ENCODE measurements at regions not wholly inside any gene's neighbourhood (a gene's known extent, or its start where the extent isn't known, plus 50 kb on each side); places are given as distances from the start of the nearest gene placed in this dataset.
"Not testable (repeated sequence)": the region's sequence is repeated elsewhere in the genome, so short reads cannot be mapped to it uniquely, and the experiment has no call there.

- no peak for DNase-seq
Observed at GRCh38 chr14:65975865-65976264, 510.3 kb upstream of the CCDC196 start.

GRCh38 chr14:65976761-65977404 is 509.3 kb upstream of the CCDC196 start:
- no peak for DNase-seq

- no peak for DNase-seq
Observed at GRCh38 chr14:65981192-65981843, 504.9 kb upstream of the CCDC196 start.

GRCh38 chr14:65986041-65986440 is 500.1 kb upstream of the CCDC196 start:
- DNase-seq = no peak

- no peak for DNase-seq
Observed at GRCh38 chr14:65989981-65990380, 496.2 kb upstream of the CCDC196 start.

- no peak for DNase-seq
Observed at GRCh38 chr14:65991104-65991503, 495.1 kb upstream of the CCDC196 start.

- DNase-seq = not testable (repeated sequence)
Observed at GRCh38 chr14:65991935-65992334, 494.2 kb upstream of the CCDC196 start.

- no peak for DNase-seq
Observed at GRCh38 chr14:65993103-65993502, 493.1 kb upstream of the CCDC196 start.

GRCh38 chr14:65993996-65994395 is 492.2 kb upstream of the CCDC196 start:
- no peak for DNase-seq

- no peak for DNase-seq
Observed at GRCh38 chr14:65997347-65997746, 488.8 kb upstream of the CCDC196 start.

- DNase-seq = no peak
Observed at GRCh38 chr14:65999865-66000264, 486.3 kb upstream of the CCDC196 start.

GRCh38 chr14:66000766-66001165 is 485.4 kb upstream of the CCDC196 start:
- no peak for DNase-seq

GRCh38 chr14:66001356-66001755 is 484.8 kb upstream of the CCDC196 start:
- no peak for DNase-seq

- DNase-seq = no peak
Observed at GRCh38 chr14:66003082-66003730, 483.0 kb upstream of the CCDC196 start.

GRCh38 chr14:66005900-66006434 is 480.2 kb upstream of the CCDC196 start:
- DNase-seq = no peak

- no peak for DNase-seq
Observed at GRCh38 chr14:66008631-66009030, 477.5 kb upstream of the CCDC196 start.

GRCh38 chr14:66009089-66009488 is 477.1 kb upstream of the CCDC196 start:
- DNase-seq = no peak

- peak; percentile 5 for DNase-seq
Observed at GRCh38 chr14:66010695-66011094, 475.5 kb upstream of the CCDC196 start.

- peak; percentile 1 for DNase-seq
Observed at GRCh38 chr14:66011855-66012254, 474.3 kb upstream of the CCDC196 start.

- DNase-seq = not testable (repeated sequence)
Observed at GRCh38 chr14:66013607-66014006, 472.6 kb upstream of the CCDC196 start.

- no peak for DNase-seq
Observed at GRCh38 chr14:66015071-66015780, 470.9 kb upstream of the CCDC196 start.

- DNase-seq = no peak
Observed at GRCh38 chr14:66017927-66018326, 468.2 kb upstream of the CCDC196 start.

GRCh38 chr14:66022526-66022925 is 463.6 kb upstream of the CCDC196 start:
- no peak for DNase-seq
